Osteocyte (in vitro differentiated cells): ENCODE measurements at regions not wholly inside any gene's neighbourhood (a gene's known extent, or its start where the extent isn't known, plus 50 kb on each side); places are given as distances from the start of the nearest gene placed in this dataset.

Source experiments
- DNase-seq: peaks from one replicate; pipeline ENCODE4 v3.0.0; 2021; ENCODE audit warnings: mixed read lengths; ENCODE audit not compliant: unreplicated experiment; ENCODE audit errors: extremely low spot score
- H3K27ac Mint-ChIP-seq: one replicate; pipeline ENCODE4 v1.8.0; 2021; ENCODE audit warnings: mild to moderate bottlenecking, mixed read lengths; ENCODE audit not compliant: unreplicated experiment
- H3K27me3 Mint-ChIP-seq: one replicate; pipeline ENCODE4 v1.8.0; 2021; ENCODE audit warnings: mixed read lengths; ENCODE audit not compliant: unreplicated experiment
- H3K36me3 Mint-ChIP-seq: one replicate; pipeline ENCODE4 v1.8.0; 2021; ENCODE audit warnings: mixed read lengths; ENCODE audit not compliant: unreplicated experiment
- H3K4me1 Mint-ChIP-seq: one replicate; pipeline ENCODE4 v1.8.0; 2021; ENCODE audit warnings: mixed read lengths; ENCODE audit not compliant: unreplicated experiment
- H3K4me3 Mint-ChIP-seq: one replicate; pipeline ENCODE4 v1.8.0; 2021; ENCODE audit warnings: mild to moderate bottlenecking, moderate library complexity, mixed read lengths; ENCODE audit not compliant: unreplicated experiment
- H3K9me3 Mint-ChIP-seq: one replicate; pipeline ENCODE4 v1.8.0; 2021; ENCODE audit warnings: mixed read lengths; ENCODE audit not compliant: unreplicated experiment
- TF ChIP-seq, protein P1 (sequence below): fragments of 200-600 bp; sonication (generic); IDR thresholded peaks from 2 replicates; pipeline ENCODE4 v1.5.0; 2021; ENCODE audit warnings: antibody characterized with exemption, mild to moderate bottlenecking, moderate library complexity

DNA sequence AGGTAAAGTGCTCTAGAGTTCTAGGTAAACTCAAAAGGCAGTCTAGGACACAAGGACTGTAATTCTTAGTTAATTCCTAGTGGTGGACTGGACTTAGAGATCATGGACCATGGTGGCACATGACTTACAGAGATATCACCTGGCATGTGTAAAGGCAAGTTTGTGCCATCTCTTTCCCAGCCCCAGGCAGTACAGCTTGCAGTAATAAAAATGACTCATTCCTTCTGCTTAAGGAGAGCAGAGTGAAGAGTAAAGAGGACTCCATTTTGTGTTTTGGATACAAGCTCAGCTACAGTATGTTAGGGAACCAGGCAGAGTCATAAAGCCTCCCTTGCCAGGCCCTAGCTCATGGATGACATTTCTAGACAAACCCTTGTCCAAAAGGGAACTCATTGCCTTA, 629.9 kb downstream of the JRKL start:
- TF ChIP-seq, protein P1, sequence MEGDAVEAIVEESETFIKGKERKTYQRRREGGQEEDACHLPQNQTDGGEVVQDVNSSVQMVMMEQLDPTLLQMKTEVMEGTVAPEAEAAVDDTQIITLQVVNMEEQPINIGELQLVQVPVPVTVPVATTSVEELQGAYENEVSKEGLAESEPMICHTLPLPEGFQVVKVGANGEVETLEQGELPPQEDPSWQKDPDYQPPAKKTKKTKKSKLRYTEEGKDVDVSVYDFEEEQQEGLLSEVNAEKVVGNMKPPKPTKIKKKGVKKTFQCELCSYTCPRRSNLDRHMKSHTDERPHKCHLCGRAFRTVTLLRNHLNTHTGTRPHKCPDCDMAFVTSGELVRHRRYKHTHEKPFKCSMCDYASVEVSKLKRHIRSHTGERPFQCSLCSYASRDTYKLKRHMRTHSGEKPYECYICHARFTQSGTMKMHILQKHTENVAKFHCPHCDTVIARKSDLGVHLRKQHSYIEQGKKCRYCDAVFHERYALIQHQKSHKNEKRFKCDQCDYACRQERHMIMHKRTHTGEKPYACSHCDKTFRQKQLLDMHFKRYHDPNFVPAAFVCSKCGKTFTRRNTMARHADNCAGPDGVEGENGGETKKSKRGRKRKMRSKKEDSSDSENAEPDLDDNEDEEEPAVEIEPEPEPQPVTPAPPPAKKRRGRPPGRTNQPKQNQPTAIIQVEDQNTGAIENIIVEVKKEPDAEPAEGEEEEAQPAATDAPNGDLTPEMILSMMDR: no peak
- no peak overlapping the region for H3K4me3 Mint-ChIP-seq
- no peak for DNase-seq
- no peaks in the 10 kb centered on the region for H3K27me3 Mint-ChIP-seq
- H3K36me3 Mint-ChIP-seq: no peaks in the 10 kb centered on the region
- no peaks in the 10 kb centered on the region for H3K4me1 Mint-ChIP-seq
- peaks cover 3% of the 10 kb centered on the region for H3K9me3 Mint-ChIP-seq
- no peak overlapping the region for H3K27ac Mint-ChIP-seq

DNA sequence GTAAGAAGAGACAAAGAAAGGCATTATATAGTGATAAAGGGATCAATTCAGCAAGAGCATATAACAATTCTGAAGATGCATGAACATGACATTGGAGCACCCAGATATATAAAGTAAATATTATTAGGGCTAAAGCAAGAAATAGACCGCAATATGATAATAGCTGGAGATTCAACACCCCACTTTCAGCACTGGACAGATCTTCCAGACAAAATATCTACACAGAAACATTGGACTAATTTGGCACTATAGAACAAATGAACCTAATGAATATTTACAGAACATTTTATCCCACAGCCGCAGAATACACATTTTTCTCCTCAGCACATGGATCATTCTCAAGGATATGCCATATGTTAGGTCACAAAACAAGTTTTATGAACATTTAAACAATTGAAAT, 633.1 kb downstream of the JRKL start:
- H3K27me3 Mint-ChIP-seq: no peaks in the 10 kb centered on the region

DNA sequence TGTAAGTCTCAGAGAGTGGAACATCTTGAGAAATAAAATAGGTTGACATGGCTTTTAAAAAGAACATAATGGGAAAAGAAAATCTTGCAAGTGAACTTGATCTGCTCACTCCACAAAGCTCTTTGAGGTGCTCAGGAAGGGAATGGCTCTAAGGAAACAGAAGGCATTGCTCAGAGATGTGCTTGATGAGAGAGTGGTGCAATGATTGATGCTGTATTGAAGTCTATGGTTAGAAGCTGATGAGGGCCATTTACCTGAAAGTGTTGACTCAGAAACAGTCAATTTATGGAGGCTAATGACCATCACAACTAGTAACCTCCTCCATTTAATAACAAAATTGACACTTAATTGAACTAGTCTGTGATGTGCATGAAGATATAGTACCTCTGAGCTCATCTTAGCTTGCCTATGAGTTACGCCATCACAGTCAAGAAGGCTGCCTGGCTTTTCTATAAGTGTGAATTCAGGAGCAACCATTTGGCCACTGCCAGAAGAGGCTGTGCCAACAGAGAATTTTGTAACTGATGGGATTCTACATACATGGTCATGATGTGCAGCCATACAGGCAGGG, 639.1 kb downstream of the JRKL start:
- Mint-ChIP-seq H3K27ac (no peak overlapping the region), H3K27me3 (no peaks in the 10 kb centered on the region), H3K36me3 (no peaks in the 10 kb centered on the region), H3K4me3 (no peak overlapping the region), H3K9me3 (peaks cover 8% of the 10 kb centered on the region), H3K4me1 (no peaks in the 10 kb centered on the region)
- no peak for DNase-seq
- TF ChIP-seq, protein P1: no peak

More for the DNA sequence above, 633.1 kb downstream of the JRKL start:
- Mint-ChIP-seq H3K27ac (no peak overlapping the region), H3K36me3 (no peaks in the 10 kb centered on the region), H3K4me3 (no peak overlapping the region), H3K9me3 (peaks cover 11% of the 10 kb centered on the region), H3K4me1 (no peaks in the 10 kb centered on the region)
- DNase-seq: no peak
- TF ChIP-seq, protein P1: no peak

DNA sequence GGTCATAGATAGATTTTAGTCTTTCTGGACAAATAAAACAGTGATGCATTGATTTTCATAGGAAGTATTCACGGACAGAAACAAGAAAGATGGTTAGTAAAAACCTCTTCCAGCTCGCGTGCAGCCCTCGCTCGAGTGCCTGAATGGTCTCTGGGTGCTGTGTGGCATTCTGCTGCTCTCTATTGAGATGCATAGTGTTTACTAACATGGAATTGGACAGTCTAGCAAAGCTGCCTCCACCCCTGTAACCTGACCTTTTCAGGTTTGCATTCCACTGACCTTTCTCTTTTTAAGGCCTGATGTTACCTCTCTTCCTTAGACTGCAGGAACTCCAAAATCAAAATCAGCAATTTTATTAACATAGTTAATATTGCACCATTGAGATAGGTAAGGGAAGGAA, 643.4 kb downstream of the JRKL start:
- H3K9me3 Mint-ChIP-seq: no peaks in the 10 kb centered on the region
- no peaks in the 10 kb centered on the region for H3K4me1 Mint-ChIP-seq
- H3K27me3 Mint-ChIP-seq: no peaks in the 10 kb centered on the region
- H3K4me3 Mint-ChIP-seq: no peak overlapping the region
- no peak for DNase-seq
- no peak overlapping the region for H3K27ac Mint-ChIP-seq
- H3K36me3 Mint-ChIP-seq: no peaks in the 10 kb centered on the region
- TF ChIP-seq, protein P1: no peak

DNA sequence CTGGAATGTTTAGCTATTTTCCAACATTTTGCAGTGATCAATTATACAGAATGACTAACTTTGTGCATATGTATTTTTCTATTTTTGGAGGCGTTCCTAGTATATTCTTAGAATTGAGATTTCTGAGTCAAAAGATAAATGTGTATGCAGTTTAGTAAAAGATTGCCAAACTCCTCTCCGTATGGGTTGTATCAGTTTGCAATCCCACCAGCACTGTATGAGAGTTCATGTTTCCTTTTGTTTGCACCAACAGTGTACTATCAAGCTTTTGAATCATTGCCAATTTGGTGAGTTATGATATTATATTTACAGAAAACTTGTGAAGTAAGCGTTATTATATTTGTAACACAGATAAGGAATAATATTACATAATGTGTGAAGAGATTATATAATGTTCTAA, 658.7 kb downstream of the JRKL start:
- no peaks in the 10 kb centered on the region for H3K4me1 Mint-ChIP-seq
- H3K4me3 Mint-ChIP-seq: no peak overlapping the region
- no peaks in the 10 kb centered on the region for H3K9me3 Mint-ChIP-seq
- no peak overlapping the region for H3K27ac Mint-ChIP-seq
- DNase-seq: no peak
- TF ChIP-seq, protein P1: no peak
- H3K27me3 Mint-ChIP-seq: no peaks in the 10 kb centered on the region
- H3K36me3 Mint-ChIP-seq: no peaks in the 10 kb centered on the region
